Neural progenitor cell (in vitro differentiated cells): ENCODE measurements at regions not wholly inside any gene's neighbourhood (a gene's known extent, or its start where the extent isn't known, plus 50 kb on each side); places are given as distances from the start of the nearest gene placed in this dataset.

Experiments
- DNase-seq: peaks from one replicate; pipeline ENCODE4 v3.0.0-alpha.2; 2016; ENCODE audit warnings: low spot score
- H2AFZ ChIP-seq: fragments of 200-600 bp; sonication (generic); replicated peaks from 2 replicates; pipeline ENCODE4 v1.6.1; 2016; ENCODE audit warnings: antibody characterized with exemption
- H3F3A ChIP-seq: fragments of 200-600 bp; sonication (generic); 2 replicates; pipeline ENCODE4 v1.6.1; 2016; ENCODE audit warnings: antibody characterized with exemption, low read depth
- H3K27ac ChIP-seq: fragments of 200-600 bp; sonication (generic); 2 replicates; pipeline ENCODE4 v1.5.1; 2016; ENCODE audit warnings: mild to moderate bottlenecking
- H3K27me3 ChIP-seq: fragments of 200-600 bp; sonication (generic); 2 replicates; pipeline ENCODE4 v1.6.1; 2016; ENCODE audit warnings: mild to moderate bottlenecking, moderate library complexity
- H3K36me3 ChIP-seq: fragments of 200-600 bp; sonication (generic); 2 replicates; pipeline ENCODE4 v1.5.1; 2016
- H3K4me1 ChIP-seq: fragments of 200-600 bp; sonication (generic); 2 replicates; pipeline ENCODE4 v1.6.1; 2016; ENCODE audit warnings: mixed run types
- H3K4me2 ChIP-seq: fragments of 200-600 bp; sonication (generic); 2 replicates; pipeline ENCODE4 v1.6.1; 2016
- H3K4me3 ChIP-seq: fragments of 200-600 bp; sonication (generic); 2 replicates; pipeline ENCODE4 v1.5.1; 2016
- H3K79me2 ChIP-seq: fragments of 200-600 bp; sonication (generic); 2 replicates; pipeline ENCODE4 v1.6.1; 2016; ENCODE audit warnings: low read depth
- H3K9ac ChIP-seq: fragments of 200-600 bp; sonication (generic); 2 replicates; pipeline ENCODE4 v1.6.1; 2016
- H3K9me3 ChIP-seq: fragments of 200-600 bp; sonication (generic); 2 replicates; pipeline ENCODE4 v1.5.1; 2016; ENCODE audit warnings: low read depth
- H4K20me1 ChIP-seq: fragments of 200-600 bp; sonication (generic); 2 replicates; pipeline ENCODE4 v1.6.1; 2016; ENCODE audit warnings: low read depth
- H3K27ac Mint-ChIP-seq: 3 replicates; pipeline ENCODE4 v1.8.0; 2021; ENCODE audit warnings: mixed read lengths
- H3K27me3 Mint-ChIP-seq: 2 replicates; pipeline ENCODE4 v1.8.0; 2022; ENCODE audit warnings: low read depth, mild to moderate bottlenecking, inconsistent platforms, moderate library complexity, mixed read lengths; ENCODE audit not compliant: insufficient read depth
- H3K36me3 Mint-ChIP-seq: 3 replicates; pipeline ENCODE4 v1.8.0; 2021; ENCODE audit warnings: mixed read lengths
- H3K4me1 Mint-ChIP-seq: 3 replicates; pipeline ENCODE4 v1.8.0; 2021; ENCODE audit warnings: mixed read lengths
- H3K4me3 Mint-ChIP-seq: 3 replicates; pipeline ENCODE4 v1.8.0; 2021; ENCODE audit warnings: mild to moderate bottlenecking, moderate library complexity, mixed read lengths
- H3K9me3 Mint-ChIP-seq: 3 replicates; pipeline ENCODE4 v1.8.0; 2020; ENCODE audit warnings: mixed read lengths
- EZH2 ChIP-seq: fragments of 200-600 bp; sonication (generic); IDR thresholded peaks from 2 replicates; pipeline ENCODE4 v1.6.1; 2017; ENCODE audit warnings: antibody characterized with exemption, mild to moderate bottlenecking, moderate library complexity
- EZH2phosphoT487 ChIP-seq: fragments of 200-600 bp; sonication (generic); IDR thresholded peaks from 2 replicates; pipeline ENCODE4 v1.6.1; 2017; ENCODE audit warnings: antibody characterized with exemption
- TF ChIP-seq, protein P1 (sequence below): fragments of 200-600 bp; sonication (generic); IDR thresholded peaks from 2 replicates; pipeline ENCODE4 v1.5.1; 2017; ENCODE audit warnings: antibody characterized with exemption, mild to moderate bottlenecking

DNA sequence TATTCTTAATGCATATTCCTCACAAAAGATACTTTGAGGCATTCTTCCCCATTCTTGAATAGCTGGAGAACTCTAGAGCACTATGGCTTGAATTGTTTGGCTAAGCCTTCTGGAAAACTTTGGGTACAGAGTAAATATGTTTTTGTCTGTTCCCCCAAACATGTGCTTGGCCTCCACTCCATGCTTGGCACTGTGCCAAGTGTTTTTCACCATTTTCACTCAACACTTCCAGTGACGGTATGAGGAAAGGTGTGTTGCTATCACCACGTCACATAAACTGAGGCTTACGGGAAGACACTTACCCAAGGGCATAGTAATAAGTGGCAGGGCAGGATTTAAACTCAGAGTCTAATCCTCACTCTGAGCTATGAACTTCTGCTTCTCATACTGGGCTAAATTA lies 318.2 kb downstream of the WDR11 start:
- DNase-seq, result no peak

DNA sequence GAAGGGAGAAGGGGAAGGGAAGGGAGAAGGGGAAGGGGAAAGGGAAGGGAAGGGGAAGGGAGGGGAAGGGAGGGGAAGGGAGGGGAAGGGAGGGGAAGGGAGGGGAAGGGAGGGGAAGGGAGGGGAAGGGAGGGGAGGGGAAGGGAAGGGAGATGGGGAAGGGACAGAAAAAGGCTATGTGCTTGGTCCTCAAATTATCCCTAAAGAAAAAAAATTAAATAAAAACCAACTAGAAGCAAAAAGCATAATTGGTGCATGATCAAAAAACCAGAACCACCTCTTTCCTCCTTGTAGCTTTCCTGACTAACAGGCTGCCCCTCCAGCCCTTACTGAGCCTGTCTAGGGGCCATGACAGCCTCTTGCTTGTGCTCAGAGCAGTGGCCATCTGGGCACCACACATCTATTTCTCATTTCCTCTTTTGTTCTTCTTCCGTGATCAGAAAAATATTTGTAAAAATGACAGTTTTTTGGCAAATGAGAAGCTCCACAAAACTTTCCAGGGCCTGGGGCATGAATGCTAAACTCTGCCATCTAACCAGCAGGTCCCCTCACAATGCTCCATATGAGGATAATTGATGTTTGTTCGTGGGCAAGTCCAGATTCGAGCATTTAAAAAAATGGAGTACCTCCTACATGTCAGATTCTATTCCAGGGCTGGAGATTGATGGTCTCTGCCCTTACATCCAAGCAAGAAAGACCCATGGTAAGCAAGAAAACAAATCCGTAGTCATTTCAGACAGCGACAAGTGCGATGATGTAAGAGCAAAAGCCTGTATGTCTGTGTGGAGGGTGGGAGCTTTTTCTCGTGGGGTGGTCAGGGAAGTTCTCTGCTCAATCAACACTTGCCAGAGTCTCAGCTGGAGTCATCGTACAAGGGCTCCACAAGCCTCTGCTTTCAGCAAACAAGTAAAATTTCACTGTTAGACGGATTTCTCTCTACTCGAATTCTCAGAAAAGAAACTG lies 320.9 kb downstream of the WDR11 start:
- no peak overlapping the region for H3K4me2 ChIP-seq
- Mint-ChIP-seq H3K27ac (no peak overlapping the region), H3K4me3 (no peak overlapping the region), H3K27me3 (no peaks in the 10 kb centered on the region), H3K9me3 (no peaks in the 10 kb centered on the region), H3K4me1 (no peaks in the 10 kb centered on the region), H3K36me3 (no peaks in the 10 kb centered on the region)
- H3K36me3 ChIP-seq, result no peaks in the 10 kb centered on the region
- no peak overlapping the region for H3K4me3 ChIP-seq
- no peaks in the 10 kb centered on the region for H3K79me2 ChIP-seq
- H3K27me3 ChIP-seq, result no peaks in the 10 kb centered on the region
- H3K9ac ChIP-seq, result no peak overlapping the region
- no peaks in the 10 kb centered on the region for H3K9me3 ChIP-seq
- no peak for DNase-seq
- no peaks in the 10 kb centered on the region for H3K4me1 ChIP-seq
- H3K27ac ChIP-seq, result no peak overlapping the region
- H2AFZ ChIP-seq, result peak overlapping the region; percentile 17
- H4K20me1 ChIP-seq, result no peaks in the 10 kb centered on the region
- TF ChIP-seq EZH2 (no peak), EZH2phosphoT487 (no peak)
- TF ChIP-seq, protein P1, sequence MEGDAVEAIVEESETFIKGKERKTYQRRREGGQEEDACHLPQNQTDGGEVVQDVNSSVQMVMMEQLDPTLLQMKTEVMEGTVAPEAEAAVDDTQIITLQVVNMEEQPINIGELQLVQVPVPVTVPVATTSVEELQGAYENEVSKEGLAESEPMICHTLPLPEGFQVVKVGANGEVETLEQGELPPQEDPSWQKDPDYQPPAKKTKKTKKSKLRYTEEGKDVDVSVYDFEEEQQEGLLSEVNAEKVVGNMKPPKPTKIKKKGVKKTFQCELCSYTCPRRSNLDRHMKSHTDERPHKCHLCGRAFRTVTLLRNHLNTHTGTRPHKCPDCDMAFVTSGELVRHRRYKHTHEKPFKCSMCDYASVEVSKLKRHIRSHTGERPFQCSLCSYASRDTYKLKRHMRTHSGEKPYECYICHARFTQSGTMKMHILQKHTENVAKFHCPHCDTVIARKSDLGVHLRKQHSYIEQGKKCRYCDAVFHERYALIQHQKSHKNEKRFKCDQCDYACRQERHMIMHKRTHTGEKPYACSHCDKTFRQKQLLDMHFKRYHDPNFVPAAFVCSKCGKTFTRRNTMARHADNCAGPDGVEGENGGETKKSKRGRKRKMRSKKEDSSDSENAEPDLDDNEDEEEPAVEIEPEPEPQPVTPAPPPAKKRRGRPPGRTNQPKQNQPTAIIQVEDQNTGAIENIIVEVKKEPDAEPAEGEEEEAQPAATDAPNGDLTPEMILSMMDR, result no peak
- H3F3A ChIP-seq, result no peaks in the 10 kb centered on the region

More for the DNA sequence above, 318.2 kb downstream of the WDR11 start:
- Histone ChIP-seq H3K4me2 (no peak overlapping the region), H3K79me2 (no peaks in the 10 kb centered on the region), H3K9ac (no peak overlapping the region), H3K4me1 (no peaks in the 10 kb centered on the region), H3K4me3 (no peak overlapping the region), H4K20me1 (no peaks in the 10 kb centered on the region), H3K27ac (no peak overlapping the region), H3K9me3 (no peaks in the 10 kb centered on the region), H3K27me3 (no peaks in the 10 kb centered on the region), H3F3A (no peaks in the 10 kb centered on the region), H2AFZ (no peak overlapping the region), H3K36me3 (no peaks in the 10 kb centered on the region)
- no peaks in the 10 kb centered on the region for H3K36me3 Mint-ChIP-seq
- no peaks in the 10 kb centered on the region for H3K4me1 Mint-ChIP-seq
- H3K9me3 Mint-ChIP-seq, result no peaks in the 10 kb centered on the region
- H3K27ac Mint-ChIP-seq, result no peak overlapping the region
- TF ChIP-seq EZH2phosphoT487 (no peak), EZH2 (no peak)
- TF ChIP-seq, protein P1, result no peak
- no peaks in the 10 kb centered on the region for H3K27me3 Mint-ChIP-seq
- no peak overlapping the region for H3K4me3 Mint-ChIP-seq

DNA sequence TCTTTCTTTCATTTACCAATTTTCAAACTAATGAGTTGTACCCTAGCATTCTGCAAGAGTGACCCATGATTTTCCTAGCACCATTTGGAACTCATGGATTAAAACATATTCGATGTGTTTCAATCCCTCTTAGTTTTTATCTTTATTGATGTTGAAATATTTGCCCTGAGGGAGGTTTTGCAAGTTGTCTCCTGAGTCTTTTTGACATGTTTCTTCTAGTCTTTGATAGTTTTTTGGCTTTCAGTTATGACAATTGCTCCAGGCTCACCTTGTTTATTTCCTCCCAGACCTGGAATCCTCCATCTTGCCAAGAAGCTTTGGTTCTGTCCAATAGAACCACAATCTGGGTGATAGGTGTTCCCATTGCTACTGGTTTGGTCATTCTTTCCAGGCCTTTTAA lies 327.8 kb downstream of the WDR11 start:
- no peak overlapping the region for H3K4me3 Mint-ChIP-seq
- Histone ChIP-seq H2AFZ (peak overlapping the region; percentile 11), H3K36me3 (no peaks in the 10 kb centered on the region), H3F3A (peaks cover 7% of the 10 kb centered on the region), H3K4me3 (no peak overlapping the region), H4K20me1 (no peaks in the 10 kb centered on the region), H3K9me3 (no peaks in the 10 kb centered on the region), H3K79me2 (no peaks in the 10 kb centered on the region), H3K4me1 (no peaks in the 10 kb centered on the region), H3K9ac (no peak overlapping the region), H3K27me3 (no peaks in the 10 kb centered on the region), H3K27ac (no peak overlapping the region), H3K4me2 (no peak overlapping the region)
- no peak for DNase-seq
- TF ChIP-seq, protein P1, result no peak
- TF ChIP-seq EZH2phosphoT487, result no peak
- no peak for TF ChIP-seq EZH2
- H3K9me3 Mint-ChIP-seq, result no peaks in the 10 kb centered on the region
- H3K36me3 Mint-ChIP-seq, result no peaks in the 10 kb centered on the region
- no peaks in the 10 kb centered on the region for H3K27me3 Mint-ChIP-seq
- no peak overlapping the region for H3K27ac Mint-ChIP-seq
- H3K4me1 Mint-ChIP-seq, result no peaks in the 10 kb centered on the region
